DND-41 (cell line): ENCODE measurements at regions not wholly inside any gene's neighbourhood (a gene's known extent, or its start where the extent isn't known, plus 50 kb on each side); places are given as distances from the start of the nearest gene placed in this dataset.

Experiments used
- ATAC-seq: fragments of 200-7000 bp; cut with Tn5 transposase; 3 replicates; pipeline ENCODE4 v1.9.1; 2021; ENCODE audit warnings: low read depth; ENCODE audit not compliant: insufficient read depth
- DNase-seq: peaks from one replicate; pipeline ENCODE4 v3.0.0-alpha.2; 2020
- H2AFZ ChIP-seq: 2 replicates; pipeline ENCODE4 v1.6.0; 2012; ENCODE audit warnings: low read depth, low read length
- H3K27ac ChIP-seq: 2 replicates; pipeline ENCODE4 v1.5.1; 2012; ENCODE audit warnings: low read length, inconsistent platforms
- H3K27me3 ChIP-seq: fragments of 200-600 bp; sonication (generic); 2 replicates; pipeline ENCODE4 v1.6.0; 2012; ENCODE audit warnings: low read length, mild to moderate bottlenecking, inconsistent platforms; ENCODE audit not compliant: insufficient read depth, poor library complexity
- H3K36me3 ChIP-seq: 2 replicates; pipeline ENCODE4 v1.5.1; 2012; ENCODE audit warnings: low read length, inconsistent platforms; ENCODE audit not compliant: insufficient read depth
- H3K4me1 ChIP-seq: 2 replicates; pipeline ENCODE4 v1.5.1; 2012; ENCODE audit warnings: mild to moderate bottlenecking, low read length; ENCODE audit not compliant: insufficient read depth
- H3K4me2 ChIP-seq: 2 replicates; pipeline ENCODE4 v1.6.0; 2012; ENCODE audit warnings: mild to moderate bottlenecking, moderate library complexity, low read length, inconsistent platforms; ENCODE audit not compliant: insufficient read depth
- H3K4me3 ChIP-seq, 2 experiments: fragments of 200-600 bp in 1 of 2; shearing (Covaris generic) in 1 of 2; 2 replicates each; pipeline ENCODE4 v1.5.1; 2012 to 2016; ENCODE audit warnings: inconsistent platforms in 2 of 2, low read length in 2 of 2, mild to moderate bottlenecking in 2 of 2, low read depth in 1 of 2, moderate library complexity in 1 of 2
- H3K79me2 ChIP-seq: 2 replicates; pipeline ENCODE4 v1.6.0; 2012; ENCODE audit warnings: low read length, inconsistent platforms; ENCODE audit not compliant: insufficient read depth
- H3K9ac ChIP-seq: 2 replicates; pipeline ENCODE4 v1.6.0; 2012; ENCODE audit warnings: low read depth, mild to moderate bottlenecking, inconsistent platforms, low read length, moderate library complexity
- H3K9me3 ChIP-seq: 2 replicates; pipeline ENCODE4 v1.5.1; 2012; ENCODE audit warnings: low read length, moderate library complexity, mild to moderate bottlenecking, inconsistent platforms; ENCODE audit not compliant: insufficient read depth, severe bottlenecking
- H4K20me1 ChIP-seq: 2 replicates; pipeline ENCODE4 v1.6.0; 2012; ENCODE audit warnings: low read length; ENCODE audit not compliant: insufficient read depth
- EZH2 ChIP-seq: IDR thresholded peaks from 3 replicates; pipeline ENCODE4 v1.6.1; 2012; ENCODE audit warnings: borderline replicate concordance, low read depth, mild to moderate bottlenecking, moderate library complexity, low read length, inconsistent platforms; ENCODE audit not compliant: severe bottlenecking
- TF ChIP-seq, protein P1 (sequence below): IDR thresholded peaks from 2 replicates; pipeline ENCODE4 v1.5.1; 2012; ENCODE audit warnings: borderline replicate concordance, low read length, moderate library complexity, mild to moderate bottlenecking; ENCODE audit not compliant: poor library complexity, severe bottlenecking; ENCODE audit errors: extremely low read depth

DNA sequence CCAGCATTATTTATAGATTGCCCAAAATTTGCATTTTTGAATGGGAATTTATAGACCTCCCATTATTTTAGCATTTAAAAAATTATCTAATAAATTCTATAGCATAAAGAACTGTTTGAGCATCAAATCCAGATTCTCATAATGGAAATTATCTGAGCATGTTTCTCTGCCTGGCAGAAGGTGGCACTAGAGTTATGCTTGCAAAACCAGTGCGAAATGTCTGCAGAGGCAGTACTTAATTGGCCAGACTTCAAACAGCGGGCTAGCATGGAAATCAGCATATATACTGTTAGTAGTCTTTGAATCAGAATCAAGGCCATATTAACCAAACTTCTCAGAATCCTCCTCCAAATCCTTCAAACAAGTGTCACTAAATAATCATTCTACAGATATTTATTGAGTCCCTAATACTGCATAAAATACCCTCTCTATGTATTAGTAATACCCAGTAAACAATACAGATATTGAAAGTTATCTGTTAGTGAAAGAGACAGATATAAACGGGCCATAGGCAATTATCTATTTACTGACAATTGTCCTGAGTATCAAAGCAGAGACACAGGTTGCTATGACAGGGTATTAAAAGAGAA lies 78.7 kb upstream of the DCLK2 start:
- Histone ChIP-seq H3K9me3 (no peaks in the 10 kb centered on the region), H3K27ac (no peak overlapping the region), H3K79me2 (no peaks in the 10 kb centered on the region), H3K4me1 (no peaks in the 10 kb centered on the region), H3K4me2 (no peak overlapping the region), H3K4me3 (no peak overlapping the region), H2AFZ (no peak overlapping the region), H3K9ac (no peak overlapping the region), H3K36me3 (no peaks in the 10 kb centered on the region), H3K27me3 (peaks cover 3% of the 10 kb centered on the region), H4K20me1 (no peaks in the 10 kb centered on the region)
- no peak for TF ChIP-seq EZH2
- TF ChIP-seq, protein P1, sequence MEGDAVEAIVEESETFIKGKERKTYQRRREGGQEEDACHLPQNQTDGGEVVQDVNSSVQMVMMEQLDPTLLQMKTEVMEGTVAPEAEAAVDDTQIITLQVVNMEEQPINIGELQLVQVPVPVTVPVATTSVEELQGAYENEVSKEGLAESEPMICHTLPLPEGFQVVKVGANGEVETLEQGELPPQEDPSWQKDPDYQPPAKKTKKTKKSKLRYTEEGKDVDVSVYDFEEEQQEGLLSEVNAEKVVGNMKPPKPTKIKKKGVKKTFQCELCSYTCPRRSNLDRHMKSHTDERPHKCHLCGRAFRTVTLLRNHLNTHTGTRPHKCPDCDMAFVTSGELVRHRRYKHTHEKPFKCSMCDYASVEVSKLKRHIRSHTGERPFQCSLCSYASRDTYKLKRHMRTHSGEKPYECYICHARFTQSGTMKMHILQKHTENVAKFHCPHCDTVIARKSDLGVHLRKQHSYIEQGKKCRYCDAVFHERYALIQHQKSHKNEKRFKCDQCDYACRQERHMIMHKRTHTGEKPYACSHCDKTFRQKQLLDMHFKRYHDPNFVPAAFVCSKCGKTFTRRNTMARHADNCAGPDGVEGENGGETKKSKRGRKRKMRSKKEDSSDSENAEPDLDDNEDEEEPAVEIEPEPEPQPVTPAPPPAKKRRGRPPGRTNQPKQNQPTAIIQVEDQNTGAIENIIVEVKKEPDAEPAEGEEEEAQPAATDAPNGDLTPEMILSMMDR: peak; percentile 56
- ATAC-seq (no peak), DNase-seq (no peak)

DNA sequence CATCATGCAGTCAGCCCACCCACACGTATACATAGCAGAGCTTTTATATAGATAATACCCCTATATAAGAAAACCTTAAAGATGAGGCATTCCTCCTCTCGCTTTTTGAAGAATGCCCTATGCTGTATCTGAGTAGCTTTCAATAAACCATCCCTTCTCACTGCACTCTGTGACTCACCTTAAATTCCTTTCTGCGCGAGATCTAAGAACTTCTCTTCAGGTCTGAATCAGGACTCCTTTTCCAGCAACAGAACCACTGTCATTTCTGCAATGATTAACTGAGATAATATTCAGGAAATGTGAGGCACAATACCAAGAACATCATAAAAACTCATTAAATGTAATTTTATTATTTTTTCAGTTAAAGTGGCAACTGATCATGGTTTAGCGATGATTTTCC lies 76.4 kb upstream of the DCLK2 start:
- Histone ChIP-seq H2AFZ (no peak overlapping the region), H3K27ac (no peak overlapping the region), H3K4me1 (no peaks in the 10 kb centered on the region), H3K36me3 (no peaks in the 10 kb centered on the region), H3K9me3 (no peaks in the 10 kb centered on the region), H3K9ac (no peak overlapping the region), H3K4me3 (no peak overlapping the region), H3K79me2 (no peaks in the 10 kb centered on the region), H3K4me2 (no peak overlapping the region), H3K27me3 (peaks cover 7% of the 10 kb centered on the region), H4K20me1 (no peaks in the 10 kb centered on the region)
- TF ChIP-seq, protein P1: no peak
- no peak for TF ChIP-seq EZH2
- no peak for ATAC-seq
- DNase-seq: no peak

DNA sequence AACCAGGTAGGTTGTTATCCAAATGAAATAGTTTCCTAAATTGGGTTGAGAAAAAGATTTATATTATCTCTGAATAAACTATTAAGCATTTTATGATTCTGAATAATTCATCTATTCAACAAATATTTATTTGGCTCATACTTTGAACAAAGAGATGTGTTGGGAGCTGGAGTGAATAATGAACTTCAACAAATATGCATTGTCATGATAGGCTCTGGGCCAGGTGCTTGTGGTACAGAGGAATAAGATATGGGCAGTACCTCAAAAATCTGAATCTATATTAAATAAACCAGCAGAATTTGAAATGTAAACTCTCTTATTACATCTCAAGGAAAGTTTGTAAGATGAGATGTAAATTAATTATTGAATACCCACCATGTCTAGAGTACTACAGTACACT lies 75.7 kb upstream of the DCLK2 start:
- Histone ChIP-seq H3K27ac (no peak overlapping the region), H2AFZ (no peak overlapping the region), H3K27me3 (peaks cover 7% of the 10 kb centered on the region), H4K20me1 (no peaks in the 10 kb centered on the region), H3K4me3 (no peak overlapping the region), H3K36me3 (no peaks in the 10 kb centered on the region), H3K9ac (no peak overlapping the region), H3K4me2 (no peak overlapping the region), H3K9me3 (no peaks in the 10 kb centered on the region), H3K79me2 (no peaks in the 10 kb centered on the region), H3K4me1 (no peaks in the 10 kb centered on the region)
- ATAC-seq (no peak), DNase-seq (no peak)
- TF ChIP-seq, protein P1: no peak
- no peak for TF ChIP-seq EZH2

DNA sequence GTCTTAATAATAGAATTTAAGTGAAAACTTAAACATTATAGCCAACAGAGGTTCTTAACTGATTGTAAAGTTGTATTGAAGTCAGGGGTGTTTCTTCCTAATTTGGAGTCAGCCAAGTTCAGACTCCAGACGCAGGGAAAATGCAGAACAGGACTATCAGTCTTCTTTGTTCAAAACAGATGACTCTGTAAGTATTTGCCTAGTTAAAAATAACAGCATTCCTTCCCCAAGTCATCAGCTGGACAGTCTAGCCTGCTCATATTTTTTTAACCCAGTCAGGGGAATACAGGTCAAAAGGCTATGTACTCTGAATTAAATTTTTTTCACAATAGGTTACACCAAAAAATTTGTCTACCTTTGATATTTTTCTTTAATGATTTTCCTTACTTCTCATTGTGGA lies 73.8 kb upstream of the DCLK2 start:
- H3K79me2 ChIP-seq: no peaks in the 10 kb centered on the region
- no peaks in the 10 kb centered on the region for H3K36me3 ChIP-seq
- TF ChIP-seq EZH2: no peak
- TF ChIP-seq, protein P1: no peak
- no peaks in the 10 kb centered on the region for H4K20me1 ChIP-seq
- no peaks in the 10 kb centered on the region for H3K4me1 ChIP-seq
- no peaks in the 10 kb centered on the region for H3K9me3 ChIP-seq
- DNase-seq: no peak
- no peak overlapping the region for H3K27ac ChIP-seq
- H3K9ac ChIP-seq: no peak overlapping the region
- H3K4me3 ChIP-seq: no peak overlapping the region
- no peak overlapping the region for H2AFZ ChIP-seq
- no peak overlapping the region for H3K4me2 ChIP-seq
- ATAC-seq: no peak
- H3K27me3 ChIP-seq: peaks cover 10% of the 10 kb centered on the region
